ENCODE measurements at regions not wholly inside any gene's neighbourhood (a gene's known extent, or its start where the extent isn't known, plus 50 kb on each side); places are given as distances from the start of the nearest gene placed in this dataset.
"Not testable (repeated sequence)": the region's sequence is repeated elsewhere in the genome, so short reads cannot be mapped to it uniquely, and the experiment has no call there.

- H3K4me3 ChIP-seq (ENCODE audit: low read depth, low read length): no peak overlapping the region
Measured at GRCh38 chrX:46367491-46367890, 177.7 kb downstream of the ZNF674 start.

GRCh38 chrX:46366381-46367207, 178.6 kb downstream of the ZNF674 start:
- H3K4me3 ChIP-seq (ENCODE audit: low read depth, low read length): no peak overlapping the region

- no peak overlapping the region for H3K4me3 ChIP-seq (ENCODE audit: low read depth, low read length)
Measured at GRCh38 chrX:46354481-46354880, 190.7 kb downstream of the ZNF674 start.

GRCh38 chrX:46341767-46342322, 203.4 kb downstream of the ZNF674 start:
- no peak overlapping the region for H3K4me3 ChIP-seq (ENCODE audit: low read depth, low read length)

- no peak overlapping the region for H3K4me3 ChIP-seq (ENCODE audit: low read depth, low read length)
Measured at GRCh38 chrX:46340696-46341095, 204.5 kb downstream of the ZNF674 start.

GRCh38 chrX:46333550-46333949, 211.7 kb downstream of the ZNF674 start:
- no peak overlapping the region for H3K4me3 ChIP-seq (ENCODE audit: low read depth, low read length)

GRCh38 chrX:46330981-46331380, 214.2 kb downstream of the ZNF674 start:
- H3K4me3 ChIP-seq (ENCODE audit: low read depth, low read length): no peak overlapping the region

GRCh38 chrX:46330513-46330912, 214.7 kb downstream of the ZNF674 start:
- H3K4me3 ChIP-seq (ENCODE audit: low read depth, low read length): no peak overlapping the region

GRCh38 chrX:46328133-46328532, 217.1 kb downstream of the ZNF674 start:
- no peak overlapping the region for H3K4me3 ChIP-seq (ENCODE audit: low read depth, low read length)

GRCh38 chrX:46327566-46328115, 217.6 kb downstream of the ZNF674 start:
- no peak overlapping the region for H3K4me3 ChIP-seq (ENCODE audit: low read depth, low read length)

GRCh38 chrX:46326161-46326560, 219.1 kb downstream of the ZNF674 start:
- no peak overlapping the region for H3K4me3 ChIP-seq (ENCODE audit: low read depth, low read length)

- no peak overlapping the region for H3K4me3 ChIP-seq (ENCODE audit: low read depth, low read length)
Measured at GRCh38 chrX:46325312-46325877, 219.8 kb downstream of the ZNF674 start.

- H3K4me3 ChIP-seq (ENCODE audit: low read depth, low read length): no peak overlapping the region
Measured at GRCh38 chrX:46324166-46324565, 221.1 kb downstream of the ZNF674 start.

GRCh38 chrX:46322929-46323328, 222.3 kb downstream of the ZNF674 start:
- not testable (repeated sequence) for H3K4me3 ChIP-seq (ENCODE audit: low read depth, low read length)

- H3K4me3 ChIP-seq (ENCODE audit: low read depth, low read length): no peak overlapping the region
Measured at GRCh38 chrX:46321676-46322075, 223.5 kb downstream of the ZNF674 start.

GRCh38 chrX:46319750-46320149, 225.5 kb downstream of the ZNF674 start:
- H3K4me3 ChIP-seq (ENCODE audit: low read depth, low read length): no peak overlapping the region

GRCh38 chrX:46318551-46318950, 226.7 kb downstream of the ZNF674 start:
- H3K4me3 ChIP-seq (ENCODE audit: low read depth, low read length): no peak overlapping the region

- no peak overlapping the region for H3K4me3 ChIP-seq (ENCODE audit: low read depth, low read length)
Measured at GRCh38 chrX:46317163-46317562, 228.1 kb downstream of the ZNF674 start.

- no peak overlapping the region for H3K4me3 ChIP-seq (ENCODE audit: low read depth, low read length)
Measured at GRCh38 chrX:46311581-46312120, 233.6 kb downstream of the ZNF674 start.

GRCh38 chrX:46310815-46311497, 234.3 kb downstream of the ZNF674 start:
- no peak overlapping the region for H3K4me3 ChIP-seq (ENCODE audit: low read depth, low read length)

GRCh38 chrX:46308110-46308509, 237.1 kb downstream of the ZNF674 start:
- H3K4me3 ChIP-seq (ENCODE audit: low read depth, low read length): no peak overlapping the region
